ENCODE measurements at regions not wholly inside any gene's neighbourhood (a gene's known extent, or its start where the extent isn't known, plus 50 kb on each side); places are given as distances from the start of the nearest gene placed in this dataset.

- DNase-seq (ENCODE audit: low read depth in 2 of 2) = peak in 1 of 2 donors; percentile 56
- no peak overlapping the region for H3K4me2 ChIP-seq (ENCODE audit: extremely low read depth, insufficient read depth, low read length)
- H3K27ac ChIP-seq (ENCODE audit: insufficient read depth, low read length) = no peak overlapping the region
- no peaks in the 10 kb centered on the region for H3K9me3 ChIP-seq (ENCODE audit: control insufficient read depth, insufficient read depth, low read depth, low read length)
- H3K27me3 ChIP-seq (ENCODE audit: control insufficient read depth, insufficient read depth, low read length) = no peaks in the 10 kb centered on the region
- H3K4me1 ChIP-seq (ENCODE audit: control insufficient read depth, extremely low read depth, insufficient read depth, low read length) = no peaks in the 10 kb centered on the region
- H3K79me2 ChIP-seq (ENCODE audit: control insufficient read depth, insufficient read depth, low read length) = no peaks in the 10 kb centered on the region
- no peak overlapping the region for H3K9ac ChIP-seq (ENCODE audit: insufficient read depth, low read length)
- H4K20me1 ChIP-seq (ENCODE audit: control insufficient read depth, extremely low read depth, insufficient read depth, low read length) = no peaks in the 10 kb centered on the region
- H2AFZ ChIP-seq (ENCODE audit: low read length) = no peak overlapping the region
- TF ChIP-seq EZH2 (IDR thresholded peaks at IDR 0.05; ENCODE audit: low read length, missing control alignments) (no peak), CTCF (conservative IDR thresholded peaks at IDR 0.05 in 1 of 2, IDR thresholded peaks at IDR 0.05 in 1 of 2; ENCODE audit: low read depth in 1 of 2, low read length in 2 of 2) (no peak)
- H3K4me3 ChIP-seq (replicated peaks in 1 of 4; ENCODE audit: control extremely low read depth in 1 of 4, insufficient read depth in 1 of 4, low read depth in 3 of 4, low read length in 4 of 4) = no peak overlapping the region
- no peaks in the 10 kb centered on the region for H3K36me3 ChIP-seq (ENCODE audit: control insufficient read depth, insufficient read depth, low read length)
Measured at GRCh38 chr4:31918891-31919290, 1198.7 kb downstream of the PCDH7 start.

- TF ChIP-seq EZH2 (IDR thresholded peaks at IDR 0.05; ENCODE audit: low read length, missing control alignments) (no peak), CTCF (conservative IDR thresholded peaks at IDR 0.05 in 1 of 2, IDR thresholded peaks at IDR 0.05 in 1 of 2; ENCODE audit: low read depth in 1 of 2, low read length in 2 of 2) (no peak)
- Histone ChIP-seq H3K9ac (ENCODE audit: insufficient read depth, low read length) (no peak overlapping the region), H2AFZ (ENCODE audit: low read length) (no peak overlapping the region), H3K27me3 (ENCODE audit: control insufficient read depth, insufficient read depth, low read length) (no peaks in the 10 kb centered on the region), H3K79me2 (ENCODE audit: control insufficient read depth, insufficient read depth, low read length) (no peaks in the 10 kb centered on the region), H3K9me3 (ENCODE audit: control insufficient read depth, insufficient read depth, low read depth, low read length) (no peaks in the 10 kb centered on the region), H4K20me1 (ENCODE audit: control insufficient read depth, extremely low read depth, insufficient read depth, low read length) (no peaks in the 10 kb centered on the region), H3K4me1 (ENCODE audit: control insufficient read depth, extremely low read depth, insufficient read depth, low read length) (no peaks in the 10 kb centered on the region), H3K4me3 (replicated peaks in 1 of 4; ENCODE audit: control extremely low read depth in 1 of 4, insufficient read depth in 1 of 4, low read depth in 3 of 4, low read length in 4 of 4) (no peak overlapping the region), H3K27ac (ENCODE audit: insufficient read depth, low read length) (no peak overlapping the region), H3K36me3 (ENCODE audit: control insufficient read depth, insufficient read depth, low read length) (no peaks in the 10 kb centered on the region), H3K4me2 (ENCODE audit: extremely low read depth, insufficient read depth, low read length) (no peak overlapping the region)
- DNase-seq (ENCODE audit: low read depth in 2 of 2) = no peak
Measured at GRCh38 chr4:31923634-31924033, 1203.5 kb downstream of the PCDH7 start.

- no peak overlapping the region for H3K9ac ChIP-seq (ENCODE audit: insufficient read depth, low read length)
Measured at GRCh38 chr4:31929676-31930345, 1209.6 kb downstream of the PCDH7 start.

More at GRCh38 chr4:31929676-31930345, 1209.6 kb downstream of the PCDH7 start:
- H3K36me3 ChIP-seq (ENCODE audit: control insufficient read depth, insufficient read depth, low read length) = no peaks in the 10 kb centered on the region
- H4K20me1 ChIP-seq (ENCODE audit: control insufficient read depth, extremely low read depth, insufficient read depth, low read length) = no peaks in the 10 kb centered on the region
- H3K4me2 ChIP-seq (ENCODE audit: extremely low read depth, insufficient read depth, low read length) = no peak overlapping the region
- H3K4me3 ChIP-seq (replicated peaks in 1 of 4; ENCODE audit: control extremely low read depth in 1 of 4, insufficient read depth in 1 of 4, low read depth in 3 of 4, low read length in 4 of 4) = no peak overlapping the region
- no peak overlapping the region for H3K27ac ChIP-seq (ENCODE audit: insufficient read depth, low read length)
- H3K9me3 ChIP-seq (ENCODE audit: control insufficient read depth, insufficient read depth, low read depth, low read length) = no peaks in the 10 kb centered on the region
- H3K79me2 ChIP-seq (ENCODE audit: control insufficient read depth, insufficient read depth, low read length) = no peaks in the 10 kb centered on the region
- H3K27me3 ChIP-seq (ENCODE audit: control insufficient read depth, insufficient read depth, low read length) = no peaks in the 10 kb centered on the region
- no peaks in the 10 kb centered on the region for H3K4me1 ChIP-seq (ENCODE audit: control insufficient read depth, extremely low read depth, insufficient read depth, low read length)
- no peak for TF ChIP-seq CTCF (conservative IDR thresholded peaks at IDR 0.05 in 1 of 2, IDR thresholded peaks at IDR 0.05 in 1 of 2; ENCODE audit: low read depth in 1 of 2, low read length in 2 of 2)
- TF ChIP-seq EZH2 (IDR thresholded peaks at IDR 0.05; ENCODE audit: low read length, missing control alignments) = no peak
- peak in 1 of 2 donors; percentile 29 for DNase-seq (ENCODE audit: low read depth in 2 of 2)
- H2AFZ ChIP-seq (ENCODE audit: low read length) = no peak overlapping the region

Measured in fibroblast of lung (primary cell).